ENCODE measurements at regions not wholly inside any gene's neighbourhood (a gene's known extent, or its start where the extent isn't known, plus 50 kb on each side); places are given as distances from the start of the nearest gene placed in this dataset.

GRCh38 chr11:134835561-134835960 lies 423.5 kb upstream of the B3GAT1 start:
- TF ChIP-seq POLR2A (IDR thresholded peaks at IDR 0.05): no peak
- TF ChIP-seq CTCF (IDR thresholded peaks at IDR 0.05 in 4 of 5, conservative IDR thresholded peaks at IDR 0.05 in 1 of 5): no peak
